ENCODE measurements at regions not wholly inside any gene's neighbourhood (a gene's known extent, or its start where the extent isn't known, plus 50 kb on each side); places are given as distances from the start of the nearest gene placed in this dataset.

- TF ChIP-seq MYC (IDR thresholded peaks at IDR 0.05; ENCODE audit: low read depth, low read length) (no peak), CTCF (IDR thresholded peaks at IDR 0.05; ENCODE audit: low read depth, low read length) (no peak), MAX (IDR thresholded peaks at IDR 0.05; ENCODE audit: low read depth, low read length) (no peak), POLR2A (IDR thresholded peaks at IDR 0.05; ENCODE audit: extremely low read depth, insufficient read length) (no peak)
- no peak for DNase-seq (ENCODE audit: low read depth)
- H3K4me3 ChIP-seq (ENCODE audit: low read depth, low read length): no peak overlapping the region
These were observed 145.5 kb upstream of the PELI1 start for GRCh38 chr2:64289737-64290136.

- H3K4me3 ChIP-seq (ENCODE audit: low read depth, low read length): no peak overlapping the region
- peak; percentile 39 for DNase-seq (ENCODE audit: low read depth)
- TF ChIP-seq MYC (IDR thresholded peaks at IDR 0.05; ENCODE audit: low read depth, low read length) (no peak), MAX (IDR thresholded peaks at IDR 0.05; ENCODE audit: low read depth, low read length) (no peak), CTCF (IDR thresholded peaks at IDR 0.05; ENCODE audit: low read depth, low read length) (no peak), POLR2A (IDR thresholded peaks at IDR 0.05; ENCODE audit: extremely low read depth, insufficient read length) (no peak)
These were observed 147.0 kb upstream of the PELI1 start for GRCh38 chr2:64291181-64291580.

- TF ChIP-seq MYC (IDR thresholded peaks at IDR 0.05; ENCODE audit: low read depth, low read length): no peak
- no peak for TF ChIP-seq CTCF (IDR thresholded peaks at IDR 0.05; ENCODE audit: low read depth, low read length)
- TF ChIP-seq MAX (IDR thresholded peaks at IDR 0.05; ENCODE audit: low read depth, low read length): no peak
- TF ChIP-seq POLR2A (IDR thresholded peaks at IDR 0.05; ENCODE audit: extremely low read depth, insufficient read length): no peak
- DNase-seq (ENCODE audit: low read depth): no peak
- H3K4me3 ChIP-seq (ENCODE audit: low read depth, low read length): no peak overlapping the region
These were observed 151.3 kb upstream of the PELI1 start for GRCh38 chr2:64295326-64296139.

GRCh38 chr2:64296140-64296480 is 151.9 kb upstream of the PELI1 start:
- H3K4me3 ChIP-seq (ENCODE audit: low read depth, low read length): no peak overlapping the region
- TF ChIP-seq MYC (IDR thresholded peaks at IDR 0.05; ENCODE audit: low read depth, low read length) (no peak), MAX (IDR thresholded peaks at IDR 0.05; ENCODE audit: low read depth, low read length) (peak; percentile 45; the same call in 1 of the 2 replicates)
- no peak for DNase-seq (ENCODE audit: low read depth)

GRCh38 chr2:64296695-64297346 is 152.6 kb upstream of the PELI1 start:
- no peak overlapping the region for H3K4me3 ChIP-seq (ENCODE audit: low read depth, low read length)
- TF ChIP-seq POLR2A (IDR thresholded peaks at IDR 0.05; ENCODE audit: extremely low read depth, insufficient read length) (no peak), CTCF (IDR thresholded peaks at IDR 0.05; ENCODE audit: low read depth, low read length) (no peak), MYC (IDR thresholded peaks at IDR 0.05; ENCODE audit: low read depth, low read length) (no peak), MAX (IDR thresholded peaks at IDR 0.05; ENCODE audit: low read depth, low read length) (no peak)
- DNase-seq (ENCODE audit: low read depth): no peak

GRCh38 chr2:64298161-64298560 is 153.9 kb upstream of the PELI1 start:
- TF ChIP-seq CTCF (IDR thresholded peaks at IDR 0.05; ENCODE audit: low read depth, low read length): no peak
- no peak for TF ChIP-seq MYC (IDR thresholded peaks at IDR 0.05; ENCODE audit: low read depth, low read length)
- TF ChIP-seq MAX (IDR thresholded peaks at IDR 0.05; ENCODE audit: low read depth, low read length): no peak
- TF ChIP-seq POLR2A (IDR thresholded peaks at IDR 0.05; ENCODE audit: extremely low read depth, insufficient read length): no peak
- no peak overlapping the region for H3K4me3 ChIP-seq (ENCODE audit: low read depth, low read length)
- no peak for DNase-seq (ENCODE audit: low read depth)
